Ovary (tissue), 7 donors: ENCODE measurements at regions not wholly inside any gene's neighbourhood (a gene's known extent, or its start where the extent isn't known, plus 50 kb on each side); places are given as distances from the start of the nearest gene placed in this dataset.

Source experiments
- DNase-seq, 5 donors: peaks; one replicate each; pipeline ENCODE4 v3.0.0-alpha.2; 2019 to 2020
- H3K27ac ChIP-seq, 2 donors: fragments of 200-600 bp; one replicate each; pipeline versions ENCODE4 v1.5.1 to v1.8.0; 2019 to 2022
- H3K27me3 ChIP-seq: fragments of 200-600 bp; one replicate; pipeline ENCODE4 v1.8.0; 2022
- H3K36me3 ChIP-seq: fragments of 200-600 bp; sonication (generic); one replicate; pipeline ENCODE4 v1.5.1; 2019
- H3K4me1 ChIP-seq: one replicate; pipeline ENCODE4 v1.8.1; 2013; ENCODE audit warnings: mild to moderate bottlenecking, moderate library complexity; ENCODE audit not compliant: insufficient read depth
- H3K4me3 ChIP-seq: fragments of 200-600 bp; sonication (generic); one replicate; pipeline ENCODE4 v1.5.1; 2017
- H3K9me3 ChIP-seq, 2 donors: fragments of 200-600 bp in 1 of 2; sonication (generic) in 1 of 2; one replicate each; pipeline versions ENCODE4 v1.5.1 to v1.8.1; 2013 to 2019; ENCODE audit warnings: mild to moderate bottlenecking in 1 of 2, moderate library complexity in 1 of 2
- CTCF ChIP-seq, 3 donors: fragments of 450-650 bp in 2 of 3; fragments of 200-600 bp in 1 of 3; IDR thresholded peaks; one replicate each; pipeline versions ENCODE4 v1.5.1 to v1.8.0; 2016 to 2022; ENCODE audit warnings: antibody characterized with exemption in 3 of 3, mild to moderate bottlenecking in 1 of 3
- EP300 ChIP-seq: sonication (generic); formaldehyde crosslinking; IDR thresholded peaks from one replicate; pipeline ENCODE4 v1.6.1; 2017; ENCODE audit warnings: antibody characterized with exemption
- POLR2A ChIP-seq: fragments of 450-650 bp; IDR thresholded peaks from one replicate; pipeline ENCODE4 v1.6.1; 2017; ENCODE audit warnings: antibody characterized with exemption, mild to moderate bottlenecking, moderate library complexity
- WGBS, 3 donors: extraction: QIAGEN DNeasy Blood & Tissue Kit in 1 of 3; methylation state at CpG; one replicate each; pipeline versions ENCODE4 v1.1.5 to v1.1.7; 2013 to 2017; 5-methylcytosine and 5-hydroxymethylcytosine counted together
- intact Hi-C, 4 donors: fragments of 100-400 bp; cut with DNase I; formaldehyde crosslinking; loops; one replicate each; pipeline versions ENCODE4 v1.11.0 to v1.15.1; 2022 to 2023
- donor health status: DM: no; HTN: no; CAD: no; lungs with moderate emphysema.
- donor health status: DM: no; HTN: no; CAD: no.
- donor health status: Bipolar disorder and iron deficiency.
- donor health status: DM: no; HTN: no; CAD: no.
- donor health status: DM: yes; HTN: yes; CAD: no.

- intact Hi-C loops = no loop called here
- no peak for DNase-seq
- Histone ChIP-seq H3K27me3 (no peaks in the 10 kb centered on the region), H3K4me3 (no peak overlapping the region), H3K27ac (no peak overlapping the region), H3K4me1 (peaks cover 2% of the 10 kb centered on the region), H3K9me3 (no peaks in the 10 kb centered on the region), H3K36me3 (no peaks in the 10 kb centered on the region)
- TF ChIP-seq POLR2A (no peak), EP300 (no peak), CTCF (IDR thresholded peaks at IDR 0.05) (no peak)
- WGBS, 3 donors = 85 to 94% (median 91%) methylated on average over 5 of the region's 5 CpGs
Observed at GRCh38 chr2:217063238-217063755, 203.4 kb upstream of the TNP1 start.

DNA sequence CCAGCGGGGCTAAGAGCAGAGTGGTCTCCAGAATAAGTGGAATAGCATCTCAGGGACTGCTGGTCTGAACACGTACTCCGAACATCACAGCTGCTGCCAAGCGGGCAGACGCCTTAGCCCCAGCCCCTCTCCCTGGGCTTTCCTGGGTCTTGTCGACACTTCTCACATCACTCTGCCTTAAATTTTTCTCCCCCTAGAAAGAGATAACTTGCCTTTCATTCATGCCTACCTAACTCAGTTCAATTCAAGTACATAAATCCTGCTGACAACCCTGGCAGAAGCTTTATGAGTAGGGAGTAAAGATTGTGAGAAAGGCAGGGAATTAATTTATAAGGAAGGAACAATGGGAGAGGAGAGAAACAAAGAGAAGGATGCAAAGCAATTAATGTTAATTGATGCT is 202.9 kb upstream of the TNP1 start:
- no peaks in the 10 kb centered on the region for H3K9me3 ChIP-seq
- intact Hi-C loops = no loop called here
- no peak for DNase-seq
- no peak overlapping the region for H3K27ac ChIP-seq
- no peaks in the 10 kb centered on the region for H3K36me3 ChIP-seq
- no peaks in the 10 kb centered on the region for H3K27me3 ChIP-seq
- 86 to 96% (median 89%) methylated on average over 6 of the region's 6 CpGs for WGBS, 3 donors
- no peak overlapping the region for H3K4me3 ChIP-seq
- peaks cover 2% of the 10 kb centered on the region for H3K4me1 ChIP-seq
- TF ChIP-seq POLR2A (no peak), CTCF (IDR thresholded peaks at IDR 0.05) (no peak), EP300 (no peak)

DNA sequence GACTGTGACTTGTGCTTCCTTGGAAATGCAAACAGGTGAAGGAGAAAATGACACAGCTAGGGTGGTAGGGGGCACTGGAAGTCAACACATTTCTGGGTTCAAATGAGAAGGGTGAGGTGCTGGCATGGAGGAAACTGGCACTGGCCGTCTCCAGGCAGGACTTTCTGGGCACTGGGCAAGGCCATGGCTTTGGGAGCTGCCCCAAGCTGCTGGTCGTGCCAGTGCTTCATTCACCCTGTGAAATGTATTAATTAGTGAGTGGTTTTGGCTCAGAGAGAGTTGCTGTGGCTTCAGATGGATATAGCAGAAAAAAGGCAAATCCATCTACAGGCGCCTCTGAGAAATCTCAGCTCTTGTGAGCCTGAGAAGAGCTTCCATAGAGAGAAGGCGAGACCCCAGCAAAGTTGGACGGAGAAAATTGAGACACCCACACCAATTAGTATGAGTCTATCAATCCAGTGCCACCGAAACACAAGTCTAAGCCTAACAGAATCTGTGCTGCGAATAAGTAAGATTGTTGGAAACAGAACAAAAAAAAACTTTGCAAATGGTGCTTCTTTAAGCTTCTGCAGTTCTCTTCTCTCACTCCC is 202.1 kb upstream of the TNP1 start:
- H3K27me3 ChIP-seq = no peaks in the 10 kb centered on the region
- H3K27ac ChIP-seq = no peak overlapping the region
- no peak for DNase-seq
- H3K36me3 ChIP-seq = no peaks in the 10 kb centered on the region
- TF ChIP-seq EP300 = no peak
- TF ChIP-seq CTCF (IDR thresholded peaks at IDR 0.05) = no peak
- TF ChIP-seq POLR2A = no peak
- H3K9me3 ChIP-seq = no peaks in the 10 kb centered on the region
- intact Hi-C loops = no loop called here
- H3K4me3 ChIP-seq = no peak overlapping the region
- peaks cover 2% of the 10 kb centered on the region for H3K4me1 ChIP-seq
- WGBS, 3 donors = 92 to 95% (median 94%) methylated on average over 7 of the region's 7 CpGs

GRCh38 chr2:217060951-217061547 is 201.2 kb upstream of the TNP1 start:
- no peaks in the 10 kb centered on the region for H3K27me3 ChIP-seq
- DNase-seq = no peak
- no peaks in the 10 kb centered on the region for H3K36me3 ChIP-seq
- TF ChIP-seq POLR2A = no peak
- TF ChIP-seq CTCF (IDR thresholded peaks at IDR 0.05) = no peak
- TF ChIP-seq EP300 = no peak
- no peak overlapping the region for H3K4me3 ChIP-seq
- intact Hi-C loops = no loop called here
- no peak overlapping the region for H3K27ac ChIP-seq
- WGBS, 3 donors = 76 to 84% (median 81%) methylated on average over 3 of the region's 3 CpGs
- peaks cover 2% of the 10 kb centered on the region for H3K4me1 ChIP-seq
- H3K9me3 ChIP-seq = no peaks in the 10 kb centered on the region
